SK-N-DZ (cell line): ENCODE measurements at regions not wholly inside any gene's neighbourhood (a gene's known extent, or its start where the extent isn't known, plus 50 kb on each side); places are given as distances from the start of the nearest gene placed in this dataset.

Experiments
- DNase-seq: peaks from one replicate; pipeline ENCODE4 v3.0.0-alpha.2; 2015; ENCODE audit warnings: low spot score

- DNase-seq, result no peak
These were observed 500.9 kb downstream of the BCL11A start for GRCh38 chr2:60052601-60053000.

- no peak for DNase-seq
These were observed 501.5 kb downstream of the BCL11A start for GRCh38 chr2:60051991-60052390.

- no peak for DNase-seq
These were observed 505.4 kb downstream of the BCL11A start for GRCh38 chr2:60047944-60048525.

- no peak for DNase-seq
These were observed 506.1 kb downstream of the BCL11A start for GRCh38 chr2:60047347-60047746.

GRCh38 chr2:60046529-60046928, 506.9 kb downstream of the BCL11A start:
- DNase-seq, result no peak

GRCh38 chr2:60045456-60045855, 508.0 kb downstream of the BCL11A start:
- DNase-seq, result no peak

- DNase-seq, result no peak
These were observed 509.0 kb downstream of the BCL11A start for GRCh38 chr2:60044484-60044883.

GRCh38 chr2:60042023-60042422, 511.4 kb downstream of the BCL11A start:
- no peak for DNase-seq

- DNase-seq, result no peak
These were observed 520.1 kb downstream of the BCL11A start for GRCh38 chr2:60033325-60033724.

GRCh38 chr2:60029566-60029883, 523.9 kb downstream of the BCL11A start:
- DNase-seq, result no peak

GRCh38 chr2:60028849-60029565, 524.4 kb downstream of the BCL11A start:
- no peak for DNase-seq

- DNase-seq, result no peak
These were observed 528.0 kb downstream of the BCL11A start for GRCh38 chr2:60025496-60025895.

- no peak for DNase-seq
These were observed 530.0 kb downstream of the BCL11A start for GRCh38 chr2:60023256-60023985.

GRCh38 chr2:60007671-60008070, 545.8 kb downstream of the BCL11A start:
- no peak for DNase-seq

- DNase-seq, result no peak
These were observed 550.4 kb downstream of the BCL11A start for GRCh38 chr2:60003076-60003475.

GRCh38 chr2:60002183-60002867, 551.1 kb downstream of the BCL11A start:
- DNase-seq, result no peak

- no peak for DNase-seq
These were observed 552.8 kb downstream of the BCL11A start for GRCh38 chr2:60000686-60001085.

GRCh38 chr2:59998324-59998723, 555.1 kb downstream of the BCL11A start:
- DNase-seq, result no peak

- no peak for DNase-seq
These were observed 556.1 kb downstream of the BCL11A start for GRCh38 chr2:59997371-59997770.

- no peak for DNase-seq
These were observed 556.6 kb downstream of the BCL11A start for GRCh38 chr2:59996855-59997254.

- no peak for DNase-seq
These were observed 559.7 kb downstream of the BCL11A start for GRCh38 chr2:59993726-59994125.

GRCh38 chr2:59988341-59988740, 565.1 kb downstream of the BCL11A start:
- DNase-seq, result no peak
